Mesenchymal stem cell (in vitro differentiated cells and primary cell): ENCODE measurements at regions not wholly inside any gene's neighbourhood (a gene's known extent, or its start where the extent isn't known, plus 50 kb on each side); places are given as distances from the start of the nearest gene placed in this dataset.
"Not testable (repeated sequence)": the region's sequence is repeated elsewhere in the genome, so short reads cannot be mapped to it uniquely, and the experiment has no call there.

Experiments used
- DNase-seq: peaks from one replicate; pipeline ENCODE4 v3.0.0-alpha.2; 2013
- H2AFZ ChIP-seq: one replicate; pipeline ENCODE4 v1.6.1; 2013; ENCODE audit warnings: low read depth, mild to moderate bottlenecking, control low read depth, inconsistent platforms, low read length, moderate library complexity
- H2AK5ac ChIP-seq: 2 replicates; pipeline ENCODE4 v1.6.1; 2013; ENCODE audit warnings: low read length, moderate library complexity, mild to moderate bottlenecking, inconsistent platforms; ENCODE audit not compliant: severe bottlenecking
- H2BK120ac ChIP-seq: one replicate; pipeline ENCODE4 v1.6.1; 2013; ENCODE audit warnings: low read depth, mild to moderate bottlenecking, inconsistent platforms, low read length, moderate library complexity
- H2BK12ac ChIP-seq, 2 experiments: one replicate each; pipeline ENCODE4 v1.6.1; 2013; ENCODE audit warnings: inconsistent platforms in 2 of 2, low read length in 2 of 2, mild to moderate bottlenecking in 2 of 2, moderate library complexity in 2 of 2, control low read depth in 1 of 2
- H2BK15ac ChIP-seq: one replicate; pipeline ENCODE4 v1.6.1; 2013; ENCODE audit warnings: mild to moderate bottlenecking, low read depth, inconsistent platforms; ENCODE audit not compliant: poor library complexity, severe bottlenecking
- H2BK5ac ChIP-seq: 2 replicates; pipeline ENCODE4 v1.6.1; 2013; ENCODE audit warnings: low read depth, mild to moderate bottlenecking, low read length, control low read depth, inconsistent platforms; ENCODE audit not compliant: poor library complexity, severe bottlenecking
- H3K14ac ChIP-seq, 2 experiments: one replicate each; pipeline ENCODE4 v1.6.1; 2013; ENCODE audit warnings: inconsistent platforms in 2 of 2, low read length in 2 of 2, control low read depth in 1 of 2, mild to moderate bottlenecking in 1 of 2, moderate library complexity in 1 of 2
- H3K18ac ChIP-seq, 2 experiments: one replicate each; pipeline ENCODE4 v1.6.1; 2013; ENCODE audit warnings: inconsistent platforms in 2 of 2, low read length in 2 of 2, control low read depth in 1 of 2, low read depth in 1 of 2, mild to moderate bottlenecking in 1 of 2
- H3K23ac ChIP-seq, 2 experiments: one replicate each; pipeline ENCODE4 v1.6.1; 2013; ENCODE audit warnings: inconsistent platforms in 2 of 2, low read length in 2 of 2, mild to moderate bottlenecking in 2 of 2, moderate library complexity in 2 of 2, control low read depth in 1 of 2
- H3K27ac ChIP-seq: 2 replicates; pipeline ENCODE4 v1.5.1; 2013; ENCODE audit warnings: mild to moderate bottlenecking, moderate library complexity, low read length, control low read depth, inconsistent platforms; ENCODE audit not compliant: poor library complexity, severe bottlenecking
- H3K27me3 ChIP-seq, 2 experiments: 2 replicates each; pipeline versions ENCODE4 v1.6.1 to v1.7.0; 2013; ENCODE audit warnings: low read length in 2 of 2, mild to moderate bottlenecking in 2 of 2, moderate library complexity in 2 of 2, control low read depth in 1 of 2, inconsistent platforms in 1 of 2; ENCODE audit not compliant: control insufficient read depth in 1 of 2, insufficient read depth in 1 of 2
- H3K36me3 ChIP-seq, 2 experiments: 2 replicates each; pipeline versions ENCODE4 v1.6.1 to v1.7.0; 2013; ENCODE audit warnings: low read length in 2 of 2, control low read depth in 1 of 2, inconsistent platforms in 1 of 2, low read depth in 1 of 2, mild to moderate bottlenecking in 1 of 2; ENCODE audit not compliant: insufficient read depth in 2 of 2, control insufficient read depth in 1 of 2
- H3K4ac ChIP-seq, 2 experiments: one replicate each; pipeline ENCODE4 v1.6.1; 2013; ENCODE audit warnings: inconsistent platforms in 2 of 2, low read length in 2 of 2, mild to moderate bottlenecking in 2 of 2, moderate library complexity in 2 of 2, control low read depth in 1 of 2, low read depth in 1 of 2
- H3K4me1 ChIP-seq: 2 replicates; pipeline ENCODE4 v1.6.1; 2013; ENCODE audit warnings: low read depth, low read length, control low read depth; ENCODE audit not compliant: control insufficient read depth, insufficient read depth
- H3K4me2 ChIP-seq: 2 replicates; pipeline ENCODE4 v1.6.1; 2013; ENCODE audit warnings: low read length, mild to moderate bottlenecking, inconsistent platforms; ENCODE audit not compliant: poor library complexity, severe bottlenecking
- H3K4me3 ChIP-seq, 2 experiments: 2 replicates each; pipeline versions ENCODE4 v1.5.1 to v1.7.0; 2013; ENCODE audit warnings: low read length in 2 of 2, mild to moderate bottlenecking in 2 of 2, control low read depth in 1 of 2, low read depth in 1 of 2; ENCODE audit not compliant: insufficient read depth in 1 of 2
- H3K79me1 ChIP-seq: replicated peaks from 2 replicates; pipeline ENCODE4 v1.6.1; 2013; ENCODE audit warnings: mild to moderate bottlenecking, control low read depth, low read length, inconsistent platforms; ENCODE audit not compliant: poor library complexity, severe bottlenecking
- H3K9ac ChIP-seq: 2 replicates; pipeline ENCODE4 v1.7.0; 2013; ENCODE audit warnings: mild to moderate bottlenecking, low read length, moderate library complexity
- H3K9me3 ChIP-seq: 2 replicates; pipeline ENCODE4 v1.7.0; 2013; ENCODE audit warnings: mild to moderate bottlenecking, low read length; ENCODE audit not compliant: control insufficient read depth
- H4K8ac ChIP-seq: one replicate; pipeline ENCODE4 v1.6.1; 2013; ENCODE audit warnings: inconsistent platforms, mild to moderate bottlenecking, low read length, moderate library complexity
- H4K91ac ChIP-seq: one replicate; pipeline ENCODE4 v1.6.1; 2013; ENCODE audit warnings: mild to moderate bottlenecking, low read length, inconsistent platforms
- WGBS: methylation state at CpG from one replicate; pipeline ENCODE4 v1.1.7; 2013; ENCODE audit warnings: mixed read lengths; 5-methylcytosine and 5-hydroxymethylcytosine counted together

- no peak overlapping the region for H3K14ac ChIP-seq
- H3K36me3 ChIP-seq: no peaks in the 10 kb centered on the region
- no peak overlapping the region for H2BK12ac ChIP-seq
- no peak overlapping the region for H3K9ac ChIP-seq
- no peaks in the 10 kb centered on the region for H3K4me1 ChIP-seq
- H3K27ac ChIP-seq: no peak overlapping the region
- H3K79me1 ChIP-seq: no peaks in the 10 kb centered on the region
- no peak overlapping the region for H3K4me3 ChIP-seq
- H3K18ac ChIP-seq: no peak overlapping the region
- DNase-seq: no peak
- H2AK5ac ChIP-seq: no peak overlapping the region
- H4K91ac ChIP-seq: no peak overlapping the region
- no peak overlapping the region for H3K4me2 ChIP-seq
- no peak overlapping the region for H2BK15ac ChIP-seq
- H3K9me3 ChIP-seq: peaks cover 26% of the 10 kb centered on the region
- WGBS: 73% methylated on average over 1 of the region's 2 CpGs
- H2BK120ac ChIP-seq: no peak overlapping the region
- H3K4ac ChIP-seq: no peak overlapping the region
- H2BK5ac ChIP-seq: no peak overlapping the region
- H3K27me3 ChIP-seq: no peaks in the 10 kb centered on the region
- H4K8ac ChIP-seq: no peak overlapping the region
- H2AFZ ChIP-seq: no peak overlapping the region
- no peak overlapping the region for H3K23ac ChIP-seq
These were observed 335.1 kb downstream of the IZUMO3 start for GRCh38 chr9:24210641-24211040.

- H3K9me3 ChIP-seq: peaks cover 49% of the 10 kb centered on the region
- no peak overlapping the region for H2BK15ac ChIP-seq
- no peak overlapping the region for H3K18ac ChIP-seq
- H4K91ac ChIP-seq: no peak overlapping the region
- H3K4me3 ChIP-seq: no peak overlapping the region
- H2BK12ac ChIP-seq: no peak overlapping the region
- H3K79me1 ChIP-seq: no peaks in the 10 kb centered on the region
- H2AFZ ChIP-seq: no peak overlapping the region
- H3K4me2 ChIP-seq: no peak overlapping the region
- H3K27ac ChIP-seq: no peak overlapping the region
- no peak overlapping the region for H3K9ac ChIP-seq
- H3K4ac ChIP-seq: no peak overlapping the region
- DNase-seq: no peak
- H3K27me3 ChIP-seq: no peaks in the 10 kb centered on the region
- no peak overlapping the region for H3K14ac ChIP-seq
- H2BK120ac ChIP-seq: no peak overlapping the region
- H2BK5ac ChIP-seq: no peak overlapping the region
- H3K36me3 ChIP-seq: no peaks in the 10 kb centered on the region
- H3K4me1 ChIP-seq: no peaks in the 10 kb centered on the region
- no peak overlapping the region for H3K23ac ChIP-seq
- H4K8ac ChIP-seq: no peak overlapping the region
- no peak overlapping the region for H2AK5ac ChIP-seq
- WGBS: 48% methylated on average over 1 of the region's 1 CpG
These were observed 355.7 kb downstream of the IZUMO3 start for GRCh38 chr9:24189986-24190385.

- H2BK15ac ChIP-seq, DNase-seq, H2AK5ac ChIP-seq, H3K4me2 ChIP-seq, H3K4me1 ChIP-seq, H3K36me3 ChIP-seq, H4K8ac ChIP-seq, H3K4ac ChIP-seq, H3K14ac ChIP-seq, H3K9ac ChIP-seq, H3K79me1 ChIP-seq, H4K91ac ChIP-seq, H2BK120ac ChIP-seq, H3K18ac ChIP-seq, H3K4me3 ChIP-seq, H2AFZ ChIP-seq, H3K27me3 ChIP-seq, H3K23ac ChIP-seq, H3K27ac ChIP-seq, H2BK5ac ChIP-seq, H2BK12ac ChIP-seq: not testable (repeated sequence)
- peaks cover 28% of the 10 kb centered on the region for H3K9me3 ChIP-seq
- no CpG with 5 or more reads among the region's 1 CpG for WGBS
These were observed 354.5 kb upstream of the ELAVL2 start for GRCh38 chr9:24180572-24180971.

GRCh38 chr9:24144796-24145195 is 318.8 kb upstream of the ELAVL2 start:
- Histone ChIP-seq H4K91ac (no peak overlapping the region), H3K9ac (no peak overlapping the region), H3K36me3 (no peaks in the 10 kb centered on the region), H3K4me2 (no peak overlapping the region), H2BK12ac (no peak overlapping the region), H2BK15ac (no peak overlapping the region), H3K23ac (no peak overlapping the region), H3K9me3 (peaks cover 19% of the 10 kb centered on the region), H2BK5ac (no peak overlapping the region), H3K79me1 (no peaks in the 10 kb centered on the region), H3K4me1 (no peaks in the 10 kb centered on the region), H3K4me3 (no peak overlapping the region), H4K8ac (no peak overlapping the region), H3K18ac (no peak overlapping the region), H2AFZ (no peak overlapping the region), H2AK5ac (no peak overlapping the region), H3K4ac (no peak overlapping the region), H3K14ac (no peak overlapping the region), H2BK120ac (no peak overlapping the region), H3K27me3 (no peaks in the 10 kb centered on the region), H3K27ac (no peak overlapping the region)
- WGBS: 80% methylated on average over 2 of the region's 3 CpGs
- no peak for DNase-seq
